ENCODE measurements at regions not wholly inside any gene's neighbourhood (a gene's known extent, or its start where the extent isn't known, plus 50 kb on each side); places are given as distances from the start of the nearest gene placed in this dataset.

DNA sequence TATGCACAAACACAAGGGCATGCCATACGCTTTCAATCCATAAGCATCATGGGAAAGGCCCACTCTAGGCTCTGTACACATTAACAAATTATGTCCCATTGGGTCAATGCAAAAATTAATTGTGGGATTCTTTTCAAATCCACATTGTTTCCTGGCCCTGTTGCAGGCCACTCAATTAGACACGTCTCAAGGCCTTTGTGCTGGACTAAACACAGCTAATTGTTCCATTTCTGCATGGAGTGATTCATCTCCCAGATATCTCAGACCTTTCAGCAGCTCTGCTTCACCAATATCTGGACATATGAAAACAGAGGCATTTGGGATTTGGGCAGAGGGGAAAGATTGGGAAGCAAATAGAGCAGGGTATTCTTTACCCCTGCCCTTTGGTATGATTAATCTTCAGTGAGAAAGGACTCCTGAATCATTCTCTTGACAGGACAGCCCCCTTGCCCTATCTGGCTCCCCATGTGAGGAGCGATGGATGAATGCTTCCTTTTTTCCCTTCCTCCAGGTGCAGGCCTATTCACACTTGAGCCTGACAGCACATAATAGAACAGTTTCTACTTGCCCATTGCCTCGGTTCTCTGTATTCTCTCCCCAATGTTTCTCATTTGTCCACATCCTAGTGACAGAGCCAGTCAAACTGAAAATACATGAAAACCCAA lies 547.6 kb downstream of the HAO1 start:
- TF ChIP-seq, protein P1, sequence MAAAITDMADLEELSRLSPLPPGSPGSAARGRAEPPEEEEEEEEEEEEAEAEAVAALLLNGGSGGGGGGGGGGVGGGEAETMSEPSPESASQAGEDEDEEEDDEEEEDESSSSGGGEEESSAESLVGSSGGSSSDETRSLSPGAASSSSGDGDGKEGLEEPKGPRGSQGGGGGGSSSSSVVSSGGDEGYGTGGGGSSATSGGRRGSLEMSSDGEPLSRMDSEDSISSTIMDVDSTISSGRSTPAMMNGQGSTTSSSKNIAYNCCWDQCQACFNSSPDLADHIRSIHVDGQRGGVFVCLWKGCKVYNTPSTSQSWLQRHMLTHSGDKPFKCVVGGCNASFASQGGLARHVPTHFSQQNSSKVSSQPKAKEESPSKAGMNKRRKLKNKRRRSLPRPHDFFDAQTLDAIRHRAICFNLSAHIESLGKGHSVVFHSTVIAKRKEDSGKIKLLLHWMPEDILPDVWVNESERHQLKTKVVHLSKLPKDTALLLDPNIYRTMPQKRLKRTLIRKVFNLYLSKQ (tag by site-specific recombination; IDR thresholded peaks at IDR 0.05; ENCODE audit: borderline replicate concordance), result no peak
- TF ChIP-seq ZNF292 (tag by site-specific recombination; IDR thresholded peaks at IDR 0.05; ENCODE audit: borderline replicate concordance, low read depth), result no peak
- TF ChIP-seq, protein P2, sequence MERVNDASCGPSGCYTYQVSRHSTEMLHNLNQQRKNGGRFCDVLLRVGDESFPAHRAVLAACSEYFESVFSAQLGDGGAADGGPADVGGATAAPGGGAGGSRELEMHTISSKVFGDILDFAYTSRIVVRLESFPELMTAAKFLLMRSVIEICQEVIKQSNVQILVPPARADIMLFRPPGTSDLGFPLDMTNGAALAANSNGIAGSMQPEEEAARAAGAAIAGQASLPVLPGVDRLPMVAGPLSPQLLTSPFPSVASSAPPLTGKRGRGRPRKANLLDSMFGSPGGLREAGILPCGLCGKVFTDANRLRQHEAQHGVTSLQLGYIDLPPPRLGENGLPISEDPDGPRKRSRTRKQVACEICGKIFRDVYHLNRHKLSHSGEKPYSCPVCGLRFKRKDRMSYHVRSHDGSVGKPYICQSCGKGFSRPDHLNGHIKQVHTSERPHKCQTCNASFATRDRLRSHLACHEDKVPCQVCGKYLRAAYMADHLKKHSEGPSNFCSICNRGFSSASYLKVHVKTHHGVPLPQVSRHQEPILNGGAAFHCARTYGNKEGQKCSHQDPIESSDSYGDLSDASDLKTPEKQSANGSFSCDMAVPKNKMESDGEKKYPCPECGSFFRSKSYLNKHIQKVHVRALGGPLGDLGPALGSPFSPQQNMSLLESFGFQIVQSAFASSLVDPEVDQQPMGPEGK (tag by site-specific recombination; IDR thresholded peaks at IDR 0.05), result no peak
- Histone ChIP-seq H3K27ac (ENCODE audit: extremely low read depth, low read depth, low read length) (no peak overlapping the region), H3K4me3 (ENCODE audit: low read depth, low read length) (no peak overlapping the region), H3K36me3 (ENCODE audit: control insufficient read depth in 2 of 2, insufficient read depth in 1 of 2, low read length in 2 of 2) (no peaks in the 10 kb centered on the region), H3K9me3 (ENCODE audit: control insufficient read depth, insufficient read depth, low read depth, low read length) (no peaks in the 10 kb centered on the region), H3K4me1 (ENCODE audit: control insufficient read depth, insufficient read depth, low read length) (no peaks in the 10 kb centered on the region)
- CTCF ChIA-PET, result no interaction called here
- POLR2A ChIA-PET, result no interaction called here

DNA sequence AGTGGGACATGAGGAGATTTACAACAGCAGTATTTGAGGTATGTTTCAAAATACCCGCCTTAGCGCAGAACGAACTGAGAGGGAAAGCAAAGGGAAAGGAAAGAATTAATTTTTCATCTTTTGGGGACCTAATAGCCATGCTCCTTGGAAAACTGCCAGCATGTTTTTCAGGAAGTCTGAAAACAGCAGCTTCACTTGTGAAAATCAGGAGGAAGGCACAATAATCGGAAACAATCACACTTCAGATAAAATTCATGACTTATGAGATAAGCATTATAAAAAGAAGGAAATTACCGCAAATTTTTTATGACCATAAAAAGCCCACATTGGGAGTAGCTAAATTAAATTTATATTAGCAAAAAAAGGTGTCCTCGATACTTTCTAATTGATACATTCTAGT lies 541.1 kb downstream of the HAO1 start:
- ChIA-PET CTCF (interaction anchor here (0.6 to 1.2 kb wide), 2 partner anchors 11 to 27 kb away, joined by 3 to 4 read pairs; no protein-coding TSS in a partner anchor), POLR2A (no interaction called here)
- H3K36me3 ChIP-seq (ENCODE audit: control insufficient read depth in 2 of 2, insufficient read depth in 1 of 2, low read length in 2 of 2), result no peaks in the 10 kb centered on the region
- TF ChIP-seq SCRT1 (tag by site-specific recombination; IDR thresholded peaks at IDR 0.05; ENCODE audit: borderline replicate concordance) (no peak), ZNF24 (tag by site-specific recombination; IDR thresholded peaks at IDR 0.05) (no peak), SCRT2 (tag by site-specific recombination; IDR thresholded peaks at IDR 0.05) (no peak), ZNF10 (tag by site-specific recombination; IDR thresholded peaks at IDR 0.05) (no peak), ZNF221 (tag by site-specific recombination; IDR thresholded peaks at IDR 0.05; ENCODE audit: borderline replicate concordance) (no peak), ZNF366 (tag by site-specific recombination; conservative IDR thresholded peaks at IDR 0.05) (no peak), ZNF121 (tag by site-specific recombination; IDR thresholded peaks at IDR 0.05) (no peak), ZNF112 (tag by site-specific recombination; IDR thresholded peaks at IDR 0.05) (no peak), SP3 (tag by site-specific recombination; IDR thresholded peaks at IDR 0.05) (no peak), ZBTB1 (tag by site-specific recombination; IDR thresholded peaks at IDR 0.05) (no peak), ZNF202 (tag by site-specific recombination; IDR thresholded peaks at IDR 0.05; ENCODE audit: borderline replicate concordance) (no peak), ZNF571 (tag by site-specific recombination; IDR thresholded peaks at IDR 0.05) (no peak), ZNF660 (tag by site-specific recombination; IDR thresholded peaks at IDR 0.05) (no peak), ZNF768 (tag by site-specific recombination; IDR thresholded peaks at IDR 0.05) (no peak)
- TF ChIP-seq, protein P3, sequence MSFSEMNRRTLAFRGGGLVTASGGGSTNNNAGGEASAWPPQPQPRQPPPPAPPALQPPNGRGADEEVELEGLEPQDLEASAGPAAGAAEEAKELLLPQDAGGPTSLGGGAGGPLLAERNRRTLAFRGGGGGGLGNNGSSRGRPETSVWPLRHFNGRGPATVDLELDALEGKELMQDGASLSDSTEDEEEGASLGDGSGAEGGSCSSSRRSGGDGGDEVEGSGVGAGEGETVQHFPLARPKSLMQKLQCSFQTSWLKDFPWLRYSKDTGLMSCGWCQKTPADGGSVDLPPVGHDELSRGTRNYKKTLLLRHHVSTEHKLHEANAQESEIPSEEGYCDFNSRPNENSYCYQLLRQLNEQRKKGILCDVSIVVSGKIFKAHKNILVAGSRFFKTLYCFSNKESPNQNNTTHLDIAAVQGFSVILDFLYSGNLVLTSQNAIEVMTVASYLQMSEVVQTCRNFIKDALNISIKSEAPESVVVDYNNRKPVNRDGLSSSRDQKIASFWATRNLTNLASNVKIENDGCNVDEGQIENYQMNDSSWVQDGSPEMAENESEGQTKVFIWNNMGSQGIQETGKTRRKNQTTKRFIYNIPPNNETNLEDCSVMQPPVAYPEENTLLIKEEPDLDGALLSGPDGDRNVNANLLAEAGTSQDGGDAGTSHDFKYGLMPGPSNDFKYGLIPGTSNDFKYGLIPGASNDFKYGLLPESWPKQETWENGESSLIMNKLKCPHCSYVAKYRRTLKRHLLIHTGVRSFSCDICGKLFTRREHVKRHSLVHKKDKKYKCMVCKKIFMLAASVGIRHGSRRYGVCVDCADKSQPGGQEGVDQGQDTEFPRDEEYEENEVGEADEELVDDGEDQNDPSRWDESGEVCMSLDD (tag by site-specific recombination; IDR thresholded peaks at IDR 0.05), result no peak
- TF ChIP-seq, protein P4, sequence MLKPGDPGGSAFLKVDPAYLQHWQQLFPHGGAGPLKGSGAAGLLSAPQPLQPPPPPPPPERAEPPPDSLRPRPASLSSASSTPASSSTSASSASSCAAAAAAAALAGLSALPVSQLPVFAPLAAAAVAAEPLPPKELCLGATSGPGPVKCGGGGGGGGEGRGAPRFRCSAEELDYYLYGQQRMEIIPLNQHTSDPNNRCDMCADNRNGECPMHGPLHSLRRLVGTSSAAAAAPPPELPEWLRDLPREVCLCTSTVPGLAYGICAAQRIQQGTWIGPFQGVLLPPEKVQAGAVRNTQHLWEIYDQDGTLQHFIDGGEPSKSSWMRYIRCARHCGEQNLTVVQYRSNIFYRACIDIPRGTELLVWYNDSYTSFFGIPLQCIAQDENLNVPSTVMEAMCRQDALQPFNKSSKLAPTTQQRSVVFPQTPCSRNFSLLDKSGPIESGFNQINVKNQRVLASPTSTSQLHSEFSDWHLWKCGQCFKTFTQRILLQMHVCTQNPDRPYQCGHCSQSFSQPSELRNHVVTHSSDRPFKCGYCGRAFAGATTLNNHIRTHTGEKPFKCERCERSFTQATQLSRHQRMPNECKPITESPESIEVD (tag by site-specific recombination; IDR thresholded peaks at IDR 0.05), result no peak
- TF ChIP-seq, protein P5, sequence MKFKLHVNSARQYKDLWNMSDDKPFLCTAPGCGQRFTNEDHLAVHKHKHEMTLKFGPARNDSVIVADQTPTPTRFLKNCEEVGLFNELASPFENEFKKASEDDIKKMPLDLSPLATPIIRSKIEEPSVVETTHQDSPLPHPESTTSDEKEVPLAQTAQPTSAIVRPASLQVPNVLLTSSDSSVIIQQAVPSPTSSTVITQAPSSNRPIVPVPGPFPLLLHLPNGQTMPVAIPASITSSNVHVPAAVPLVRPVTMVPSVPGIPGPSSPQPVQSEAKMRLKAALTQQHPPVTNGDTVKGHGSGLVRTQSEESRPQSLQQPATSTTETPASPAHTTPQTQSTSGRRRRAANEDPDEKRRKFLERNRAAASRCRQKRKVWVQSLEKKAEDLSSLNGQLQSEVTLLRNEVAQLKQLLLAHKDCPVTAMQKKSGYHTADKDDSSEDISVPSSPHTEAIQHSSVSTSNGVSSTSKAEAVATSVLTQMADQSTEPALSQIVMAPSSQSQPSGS (tag by site-specific recombination; IDR thresholded peaks at IDR 0.05; ENCODE audit: low read depth), result no peak
- TF ChIP-seq, protein P6, sequence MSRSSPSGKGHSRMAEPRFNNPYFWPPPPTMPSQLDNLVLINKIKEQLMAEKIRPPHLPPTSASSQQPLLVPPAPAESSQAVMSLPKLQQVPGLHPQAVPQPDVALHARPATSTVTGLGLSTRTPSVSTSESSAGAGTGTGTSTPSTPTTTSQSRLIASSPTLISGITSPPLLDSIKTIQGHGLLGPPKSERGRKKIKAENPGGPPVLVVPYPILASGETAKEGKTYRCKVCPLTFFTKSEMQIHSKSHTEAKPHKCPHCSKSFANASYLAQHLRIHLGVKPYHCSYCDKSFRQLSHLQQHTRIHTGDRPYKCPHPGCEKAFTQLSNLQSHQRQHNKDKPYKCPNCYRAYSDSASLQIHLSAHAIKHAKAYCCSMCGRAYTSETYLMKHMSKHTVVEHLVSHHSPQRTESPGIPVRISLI (tag by site-specific recombination; IDR thresholded peaks at IDR 0.05), result no peak
- H3K4me3 ChIP-seq (ENCODE audit: low read depth, low read length), result no peak overlapping the region
- H3K27ac ChIP-seq (ENCODE audit: extremely low read depth, low read depth, low read length), result no peak overlapping the region
- H3K9me3 ChIP-seq (ENCODE audit: control insufficient read depth, insufficient read depth, low read depth, low read length), result no peaks in the 10 kb centered on the region
- H3K4me1 ChIP-seq (ENCODE audit: control insufficient read depth, insufficient read depth, low read length), result no peaks in the 10 kb centered on the region
